Skeletal muscle tissue (tissue), 3 donors: ENCODE measurements at regions not wholly inside any gene's neighbourhood (a gene's known extent, or its start where the extent isn't known, plus 50 kb on each side); places are given as distances from the start of the nearest gene placed in this dataset.
A peak's percentile ranks its signal among the peaks of the same experiment; 100 is the strongest.

ENCODE experiments used
- H3K27ac ChIP-seq: one replicate; pipeline ENCODE4 v1.7.0; 2013; ENCODE audit warnings: mild to moderate bottlenecking, low read depth, low read length, inconsistent platforms
- H3K27me3 ChIP-seq, 3 donors: one replicate each; pipeline ENCODE4 v1.7.0; 2013; ENCODE audit warnings: low read length in 3 of 3; ENCODE audit not compliant: control insufficient read depth in 3 of 3, insufficient read depth in 3 of 3
- H3K36me3 ChIP-seq, 3 donors: one replicate each; pipeline ENCODE4 v1.7.0; 2013; ENCODE audit warnings: low read length in 3 of 3; ENCODE audit not compliant: control insufficient read depth in 3 of 3, insufficient read depth in 3 of 3
- H3K4me1 ChIP-seq, 3 donors: one replicate each; pipeline ENCODE4 v1.7.0; 2013; ENCODE audit warnings: low read length in 3 of 3, mild to moderate bottlenecking in 3 of 3; ENCODE audit not compliant: control insufficient read depth in 3 of 3, insufficient read depth in 3 of 3
- H3K4me3 ChIP-seq, 3 donors: one replicate each; pipeline ENCODE4 v1.7.0; 2013; ENCODE audit warnings: low read length in 3 of 3
- H3K9ac ChIP-seq, 3 donors: one replicate each; pipeline ENCODE4 v1.7.0; 2013; ENCODE audit warnings: low read length in 3 of 3, mild to moderate bottlenecking in 3 of 3, moderate library complexity in 2 of 3, low read depth in 1 of 3
- H3K9me3 ChIP-seq, 3 donors: one replicate each; pipeline ENCODE4 v1.7.0; 2013; ENCODE audit warnings: low read length in 3 of 3; ENCODE audit not compliant: control insufficient read depth in 3 of 3
- donor health status: Osteomylitis.

- no peaks in the 10 kb centered on the region for H3K27me3 ChIP-seq
- H3K27ac ChIP-seq, result no peak overlapping the region
- H3K4me1 ChIP-seq, result no peaks in the 10 kb centered on the region
- no peak overlapping the region for H3K9ac ChIP-seq
- H3K9me3 ChIP-seq, result no peaks in the 10 kb centered on the region
- no peak overlapping the region for H3K4me3 ChIP-seq
- H3K36me3 ChIP-seq, result no peaks in the 10 kb centered on the region
Measured at GRCh38 chrX:13112499-13112898, 68.1 kb upstream of the FAM9C start.

DNA sequence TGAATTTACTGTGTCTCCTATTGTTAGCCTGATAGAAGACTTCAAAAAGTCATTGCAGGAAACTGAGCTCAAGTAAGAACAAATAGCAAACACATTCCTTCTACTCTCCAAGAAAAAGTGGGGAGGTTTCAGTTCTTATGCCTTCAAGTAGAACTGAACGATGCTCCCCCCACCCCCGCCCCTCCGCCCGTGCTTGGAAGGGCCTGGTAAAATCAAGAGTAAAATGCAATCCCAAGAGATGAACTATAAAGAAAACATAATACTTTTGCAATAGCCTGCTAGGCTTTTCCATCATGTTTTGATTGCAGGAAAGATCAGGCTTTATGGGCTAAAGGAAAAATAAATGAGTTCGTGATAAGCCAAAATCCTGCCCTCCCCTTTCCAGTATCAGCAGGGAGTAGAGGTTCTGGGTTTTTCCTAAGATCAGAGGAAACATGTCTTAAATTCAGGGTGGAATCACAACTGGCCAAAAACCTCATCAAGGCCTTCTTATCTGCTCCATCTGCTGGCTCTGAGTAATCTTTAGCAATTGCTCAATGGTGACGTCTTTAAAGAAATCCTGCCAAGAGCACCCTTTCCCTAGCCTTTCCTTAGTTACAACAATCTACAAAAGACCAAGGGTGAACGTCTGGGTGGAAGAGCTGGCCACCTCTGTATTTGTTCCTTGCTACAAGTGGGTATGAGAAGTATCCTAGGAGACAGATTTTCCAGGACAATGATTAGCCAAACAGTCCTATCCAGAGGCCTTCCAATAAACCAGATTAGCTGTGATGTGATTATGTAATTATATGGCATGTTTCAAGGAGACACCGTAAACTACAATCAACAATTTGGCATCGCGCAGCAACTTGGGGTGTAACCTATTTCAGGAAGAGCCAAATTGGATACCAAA is 66.3 kb upstream of the FAM9C start:
- H3K27ac ChIP-seq, result peak overlapping the region; percentile 45
- H3K27me3 ChIP-seq, result no peaks in the 10 kb centered on the region
- no peaks in the 10 kb centered on the region for H3K9me3 ChIP-seq
- H3K9ac ChIP-seq, result no peak overlapping the region
- H3K4me1 ChIP-seq, result no peaks in the 10 kb centered on the region
- H3K4me3 ChIP-seq, result no peak overlapping the region
- no peaks in the 10 kb centered on the region for H3K36me3 ChIP-seq

- H3K36me3 ChIP-seq, result no peaks in the 10 kb centered on the region
- no peaks in the 10 kb centered on the region for H3K9me3 ChIP-seq
- no peaks in the 10 kb centered on the region for H3K27me3 ChIP-seq
- no peak overlapping the region for H3K4me3 ChIP-seq
- peak overlapping the region; percentile 45 for H3K27ac ChIP-seq
- H3K9ac ChIP-seq, result no peak overlapping the region
- H3K4me1 ChIP-seq, result no peaks in the 10 kb centered on the region
Measured at GRCh38 chrX:13109817-13110216, 65.4 kb upstream of the FAM9C start.

DNA sequence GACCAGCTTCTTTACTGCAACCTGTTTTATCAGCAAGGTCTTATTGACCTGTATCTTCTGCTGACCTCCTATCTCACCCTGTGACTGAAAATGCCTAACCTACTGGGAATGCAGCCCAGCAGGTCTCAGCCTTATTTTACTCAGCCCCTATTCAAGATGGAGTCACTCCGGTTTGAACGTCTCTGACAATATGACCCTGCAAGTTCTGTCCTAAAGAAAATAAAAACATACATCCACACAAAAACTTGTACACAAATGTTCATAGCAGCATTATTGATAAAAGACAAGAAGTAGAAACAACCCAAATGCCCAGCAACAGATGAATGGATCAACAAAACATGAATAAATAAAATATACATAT is 59.5 kb upstream of the FAM9C start:
- Histone ChIP-seq H3K4me1 (peaks cover 0 to 6% (median 0%) of the 10 kb centered on the region in 3 donors), H3K36me3 (no peaks in the 10 kb centered on the region), H3K27me3 (no peaks in the 10 kb centered on the region), H3K4me3 (no peak overlapping the region), H3K9ac (no peak overlapping the region), H3K27ac (no peak overlapping the region), H3K9me3 (no peaks in the 10 kb centered on the region)

DNA sequence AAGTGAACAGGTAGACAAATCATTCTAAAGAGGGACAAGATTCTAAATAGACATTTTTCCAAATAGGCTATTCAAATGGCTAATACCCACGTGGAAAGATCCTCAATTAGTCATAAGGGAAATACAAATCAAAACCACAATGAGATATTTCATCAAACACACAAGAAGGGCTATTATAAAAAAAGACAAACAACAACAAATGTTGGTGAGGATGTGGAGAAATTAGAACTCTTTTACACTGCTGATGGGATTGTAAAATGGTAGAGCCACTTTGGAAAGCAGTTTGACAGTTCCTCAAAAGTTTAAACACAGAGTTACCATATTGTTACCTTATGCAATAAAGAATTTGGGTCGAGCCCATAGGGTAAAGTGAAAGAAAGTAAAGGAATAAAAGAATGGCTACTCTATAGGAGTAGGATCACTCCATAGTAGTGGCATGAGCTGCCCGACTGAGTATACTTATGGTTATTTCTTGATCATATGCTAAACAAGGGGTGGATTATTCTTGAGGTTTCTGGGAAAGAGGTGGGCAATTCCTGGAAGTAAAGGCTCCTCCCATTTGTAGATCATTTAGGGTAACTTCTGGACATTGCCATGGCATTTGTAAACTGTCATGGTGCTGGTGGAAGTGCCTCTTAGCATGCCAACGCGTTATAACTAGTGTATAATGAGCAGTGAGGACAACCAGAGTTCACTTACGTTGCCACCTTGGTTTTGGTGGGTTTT is 58.9 kb upstream of the FAM9C start:
- no peak overlapping the region for H3K9ac ChIP-seq
- no peaks in the 10 kb centered on the region for H3K9me3 ChIP-seq
- H3K27ac ChIP-seq, result no peak overlapping the region
- H3K4me3 ChIP-seq, result no peak overlapping the region
- H3K4me1 ChIP-seq, result peaks cover 0 to 6% (median 0%) of the 10 kb centered on the region in 3 donors
- H3K36me3 ChIP-seq, result no peaks in the 10 kb centered on the region
- no peaks in the 10 kb centered on the region for H3K27me3 ChIP-seq

DNA sequence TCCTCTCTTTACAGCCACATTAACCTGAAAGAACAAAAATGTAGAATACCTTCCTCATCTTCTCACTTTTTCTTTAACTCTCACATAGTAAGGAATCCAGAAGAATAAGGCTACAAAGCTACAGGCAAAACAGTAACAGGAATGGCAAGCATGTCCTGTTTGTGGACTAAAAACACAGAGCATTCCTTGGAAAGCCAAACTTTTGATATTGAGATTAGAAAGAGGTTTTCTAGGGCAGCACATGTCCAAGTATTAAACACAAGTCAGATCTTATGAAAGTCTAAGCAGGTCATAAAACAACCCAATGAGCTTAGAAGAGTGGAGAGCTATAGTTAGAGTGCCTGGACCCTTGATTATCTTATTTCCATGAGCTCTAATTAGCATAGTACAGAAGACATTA is 58.2 kb upstream of the FAM9C start:
- peak overlapping the region; percentile 11 for H3K27ac ChIP-seq
- no peak overlapping the region for H3K9ac ChIP-seq
- H3K4me3 ChIP-seq, result no peak overlapping the region
- no peaks in the 10 kb centered on the region for H3K36me3 ChIP-seq
- no peaks in the 10 kb centered on the region for H3K27me3 ChIP-seq
- H3K4me1 ChIP-seq, result peaks cover 0 to 6% (median 0%) of the 10 kb centered on the region in 3 donors
- H3K9me3 ChIP-seq, result no peaks in the 10 kb centered on the region

- no peak overlapping the region for H3K27ac ChIP-seq
- H3K4me3 ChIP-seq, result no peak overlapping the region
- H3K9me3 ChIP-seq, result no peaks in the 10 kb centered on the region
- H3K4me1 ChIP-seq, result peaks cover 0 to 6% (median 0%) of the 10 kb centered on the region in 3 donors
- no peaks in the 10 kb centered on the region for H3K27me3 ChIP-seq
- no peaks in the 10 kb centered on the region for H3K36me3 ChIP-seq
- H3K9ac ChIP-seq, result no peak overlapping the region
Measured at GRCh38 chrX:13101441-13102139, 57.2 kb upstream of the FAM9C start.

- H3K9me3 ChIP-seq, result no peaks in the 10 kb centered on the region
- H3K27ac ChIP-seq, result no peak overlapping the region
- no peak overlapping the region for H3K4me3 ChIP-seq
- no peak overlapping the region for H3K9ac ChIP-seq
- no peaks in the 10 kb centered on the region for H3K27me3 ChIP-seq
- no peaks in the 10 kb centered on the region for H3K36me3 ChIP-seq
- peaks cover 0 to 6% (median 2%) of the 10 kb centered on the region in 3 donors for H3K4me1 ChIP-seq
Measured at GRCh38 chrX:13099121-13099520, 54.7 kb upstream of the FAM9C start.

DNA sequence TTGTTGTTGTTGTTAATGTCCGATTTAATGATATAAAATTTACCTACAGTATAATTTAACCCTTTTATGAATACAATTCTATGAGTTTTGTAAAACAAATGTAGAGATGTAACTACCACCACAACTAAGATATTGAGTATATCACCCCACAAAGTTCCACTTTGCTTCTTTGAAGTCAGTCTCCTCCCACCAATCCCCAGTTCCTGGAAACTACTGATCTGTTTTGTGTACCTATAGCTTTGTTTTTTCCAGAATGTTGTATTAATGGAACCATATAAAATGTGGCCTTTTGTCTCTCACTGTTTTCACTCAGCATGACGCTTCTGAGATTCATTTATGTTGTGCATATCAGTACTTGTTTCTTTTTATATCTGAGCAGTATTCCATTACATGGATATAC is 52.3 kb upstream of the FAM9C start:
- Histone ChIP-seq H3K4me1 (peaks cover 0 to 4% (median 2%) of the 10 kb centered on the region in 3 donors), H3K9ac (no peak overlapping the region), H3K27me3 (no peaks in the 10 kb centered on the region), H3K36me3 (no peaks in the 10 kb centered on the region), H3K9me3 (no peaks in the 10 kb centered on the region), H3K4me3 (no peak overlapping the region), H3K27ac (no peak overlapping the region)
